ENCODE measurements at regions not wholly inside any gene's neighbourhood (a gene's known extent, or its start where the extent isn't known, plus 50 kb on each side); places are given as distances from the start of the nearest gene placed in this dataset.

- no peak for TF ChIP-seq CTCF (IDR thresholded peaks at IDR 0.05)
- H3K9me3 ChIP-seq, result no peaks in the 10 kb centered on the region
- no peak overlapping the region for H3K27ac ChIP-seq
- DNase-seq (ENCODE audit: low spot score), result no peak
- no peaks in the 10 kb centered on the region for H3K4me1 ChIP-seq
- H3K4me3 ChIP-seq, result no peak overlapping the region
- no peaks in the 10 kb centered on the region for H3K36me3 ChIP-seq
- no peaks in the 10 kb centered on the region for H3K27me3 ChIP-seq
Observed at GRCh38 chr16:51442141-51442870, 291.2 kb upstream of the SALL1 start.

GRCh38 chr16:51440131-51440889, 289.2 kb upstream of the SALL1 start:
- no peak for DNase-seq (ENCODE audit: low spot score)
- no peak for TF ChIP-seq CTCF (IDR thresholded peaks at IDR 0.05)

GRCh38 chr16:51439271-51439670, 288.2 kb upstream of the SALL1 start:
- Histone ChIP-seq H3K9me3 (no peaks in the 10 kb centered on the region), H3K36me3 (no peaks in the 10 kb centered on the region), H3K27ac (no peak overlapping the region), H3K4me1 (no peaks in the 10 kb centered on the region), H3K4me3 (no peak overlapping the region), H3K27me3 (no peaks in the 10 kb centered on the region)
- no peak for TF ChIP-seq CTCF (IDR thresholded peaks at IDR 0.05)
- no peak for DNase-seq (ENCODE audit: low spot score)

More at GRCh38 chr16:51440131-51440889, 289.2 kb upstream of the SALL1 start:
- Histone ChIP-seq H3K9me3 (no peaks in the 10 kb centered on the region), H3K36me3 (no peaks in the 10 kb centered on the region), H3K4me3 (no peak overlapping the region), H3K27me3 (no peaks in the 10 kb centered on the region), H3K4me1 (no peaks in the 10 kb centered on the region), H3K27ac (no peak overlapping the region)

GRCh38 chr16:51436742-51437141, 285.7 kb upstream of the SALL1 start:
- H3K27ac ChIP-seq, result no peak overlapping the region
- H3K27me3 ChIP-seq, result no peaks in the 10 kb centered on the region
- DNase-seq (ENCODE audit: low spot score), result no peak
- H3K4me1 ChIP-seq, result no peaks in the 10 kb centered on the region
- TF ChIP-seq CTCF (IDR thresholded peaks at IDR 0.05), result no peak
- H3K9me3 ChIP-seq, result no peaks in the 10 kb centered on the region
- no peak overlapping the region for H3K4me3 ChIP-seq
- no peaks in the 10 kb centered on the region for H3K36me3 ChIP-seq

- Histone ChIP-seq H3K4me3 (no peak overlapping the region), H3K9me3 (no peaks in the 10 kb centered on the region), H3K27ac (no peak overlapping the region), H3K36me3 (no peaks in the 10 kb centered on the region), H3K4me1 (no peaks in the 10 kb centered on the region), H3K27me3 (no peaks in the 10 kb centered on the region)
- DNase-seq (ENCODE audit: low spot score), result no peak
- TF ChIP-seq CTCF (IDR thresholded peaks at IDR 0.05), result no peak
Observed at GRCh38 chr16:51434567-51435198, 283.6 kb upstream of the SALL1 start.
